Left lung (tissue), 4 donors: ENCODE measurements at regions not wholly inside any gene's neighbourhood (a gene's known extent, or its start where the extent isn't known, plus 50 kb on each side); places are given as distances from the start of the nearest gene placed in this dataset.

Experiments
- ATAC-seq: fragments of 200-7000 bp; cut with Tn5 transposase; one replicate; pipeline ENCODE4 v1.9.1; 2020; ENCODE audit warnings: moderate library complexity
- DNase-seq, 4 donors: peaks; one replicate each; pipeline ENCODE4 v3.0.0-alpha.2; 2013 to 2020
- H3K27ac ChIP-seq, 2 donors: fragments of 200-600 bp; sonication (generic) in 1 of 2; one replicate each; pipeline versions ENCODE4 v1.5.0 to v1.8.0; 2020 to 2021
- H3K27me3 ChIP-seq, 2 donors: fragments of 200-600 bp; sonication (generic) in 1 of 2; one replicate each; pipeline versions ENCODE4 v1.5.0 to v1.8.0; 2020 to 2021
- H3K36me3 ChIP-seq, 2 donors: fragments of 200-600 bp; sonication (generic) in 1 of 2; one replicate each; pipeline versions ENCODE4 v1.5.0 to v1.8.0; 2020 to 2021
- H3K4me1 ChIP-seq, 2 donors: fragments of 200-600 bp; one replicate each; pipeline ENCODE4 v1.8.0; 2021
- H3K4me3 ChIP-seq, 2 donors: fragments of 200-600 bp; sonication (generic) in 1 of 2; one replicate each; pipeline versions ENCODE4 v1.5.0 to v1.8.0; 2020 to 2021; ENCODE audit warnings: mild to moderate bottlenecking in 1 of 2
- H3K9me3 ChIP-seq, 2 donors: fragments of 200-600 bp; sonication (generic) in 1 of 2; one replicate each; pipeline versions ENCODE4 v1.5.0 to v1.8.0; 2020 to 2021
- intact Hi-C, 2 donors: fragments of 100-400 bp; cut with DNase I; formaldehyde crosslinking; loops; one replicate each; pipeline versions ENCODE4 v1.11.2 to v1.14.2; 2022
- TF ChIP-seq, protein P1 (sequence below), 2 donors: fragments of 200-600 bp; sonication (generic) in 1 of 2; IDR thresholded peaks; one replicate each; pipeline versions ENCODE4 v1.5.0 to v1.8.0; 2021; ENCODE audit warnings: antibody characterized with exemption in 2 of 2
- donor health status: DM: no; HTN: yes; CAD: no.
- donor health status: DM: no; HTN: no; CAD: no.

- intact Hi-C loops, result no loop called here
- TF ChIP-seq, protein P1, sequence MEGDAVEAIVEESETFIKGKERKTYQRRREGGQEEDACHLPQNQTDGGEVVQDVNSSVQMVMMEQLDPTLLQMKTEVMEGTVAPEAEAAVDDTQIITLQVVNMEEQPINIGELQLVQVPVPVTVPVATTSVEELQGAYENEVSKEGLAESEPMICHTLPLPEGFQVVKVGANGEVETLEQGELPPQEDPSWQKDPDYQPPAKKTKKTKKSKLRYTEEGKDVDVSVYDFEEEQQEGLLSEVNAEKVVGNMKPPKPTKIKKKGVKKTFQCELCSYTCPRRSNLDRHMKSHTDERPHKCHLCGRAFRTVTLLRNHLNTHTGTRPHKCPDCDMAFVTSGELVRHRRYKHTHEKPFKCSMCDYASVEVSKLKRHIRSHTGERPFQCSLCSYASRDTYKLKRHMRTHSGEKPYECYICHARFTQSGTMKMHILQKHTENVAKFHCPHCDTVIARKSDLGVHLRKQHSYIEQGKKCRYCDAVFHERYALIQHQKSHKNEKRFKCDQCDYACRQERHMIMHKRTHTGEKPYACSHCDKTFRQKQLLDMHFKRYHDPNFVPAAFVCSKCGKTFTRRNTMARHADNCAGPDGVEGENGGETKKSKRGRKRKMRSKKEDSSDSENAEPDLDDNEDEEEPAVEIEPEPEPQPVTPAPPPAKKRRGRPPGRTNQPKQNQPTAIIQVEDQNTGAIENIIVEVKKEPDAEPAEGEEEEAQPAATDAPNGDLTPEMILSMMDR (IDR thresholded peaks at IDR 0.05), result no peak
- Histone ChIP-seq H3K4me3 (no peak overlapping the region), H3K36me3 (no peaks in the 10 kb centered on the region), H3K27me3 (no peaks in the 10 kb centered on the region), H3K4me1 (peaks cover 4 to 18% of the 10 kb centered on the region in 2 donors), H3K9me3 (no peaks in the 10 kb centered on the region), H3K27ac (no peak overlapping the region)
- ATAC-seq (no peak), DNase-seq (no peak)
Measured at GRCh38 chr10:124338276-124338925, 80.3 kb downstream of the OAT start.

DNA sequence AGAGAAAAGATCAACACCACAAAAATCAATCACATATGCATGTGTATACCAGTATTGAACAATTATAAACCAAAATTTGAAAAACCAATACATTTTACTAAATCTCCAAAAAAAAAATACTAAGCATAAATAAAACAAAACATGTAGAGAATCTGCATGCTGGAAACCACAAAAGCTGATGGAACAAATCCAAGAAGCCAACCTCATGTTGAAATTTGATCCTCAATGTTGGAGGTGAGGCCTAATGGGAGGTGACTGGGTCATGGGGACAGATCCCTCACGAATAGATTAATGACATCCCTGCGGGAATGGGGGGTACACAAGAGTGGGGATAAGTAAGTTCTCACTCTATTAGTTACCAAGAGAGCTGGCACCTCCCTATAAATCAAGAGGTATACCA lies 82.5 kb downstream of the OAT start:
- no peaks in the 10 kb centered on the region for H3K9me3 ChIP-seq
- no peaks in the 10 kb centered on the region for H3K36me3 ChIP-seq
- ATAC-seq (no peak), DNase-seq (no peak)
- H3K4me1 ChIP-seq, result peaks cover 4 to 12% of the 10 kb centered on the region in 2 donors
- no peak overlapping the region for H3K27ac ChIP-seq
- H3K27me3 ChIP-seq, result no peaks in the 10 kb centered on the region
- H3K4me3 ChIP-seq, result no peak overlapping the region
- TF ChIP-seq, protein P1 (IDR thresholded peaks at IDR 0.05), result no peak
- intact Hi-C loops, result no loop called here

- no peak for DNase-seq
- TF ChIP-seq, protein P1 (IDR thresholded peaks at IDR 0.05), result no peak
- no peak for ATAC-seq
- Histone ChIP-seq H3K27me3 (no peaks in the 10 kb centered on the region), H3K4me1 (no peaks in the 10 kb centered on the region), H3K9me3 (no peaks in the 10 kb centered on the region), H3K36me3 (no peaks in the 10 kb centered on the region), H3K27ac (no peak overlapping the region), H3K4me3 (no peak overlapping the region)
- intact Hi-C loops, result no loop called here
Measured at GRCh38 chr10:124333931-124334330, 84.8 kb downstream of the OAT start.

DNA sequence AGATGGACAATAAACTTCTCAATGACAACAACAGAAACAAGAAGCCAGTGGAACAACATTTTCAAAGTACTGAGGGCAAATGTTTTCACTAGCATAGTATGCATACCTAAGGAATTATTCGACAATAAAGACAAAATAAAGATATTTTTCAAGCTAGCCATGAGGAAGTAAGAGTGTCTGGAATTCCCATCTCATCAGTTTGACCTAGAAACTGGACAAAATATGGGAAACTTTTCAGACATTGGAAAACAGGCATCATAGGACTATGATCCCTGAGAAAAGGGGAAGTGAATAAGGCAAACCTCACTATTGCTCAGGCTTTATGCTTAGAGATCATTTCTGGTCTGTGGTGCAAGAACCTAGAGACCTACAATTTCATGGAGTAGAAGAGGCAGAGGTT lies 86.3 kb downstream of the OAT start:
- Histone ChIP-seq H3K36me3 (no peaks in the 10 kb centered on the region), H3K9me3 (no peaks in the 10 kb centered on the region), H3K27me3 (no peaks in the 10 kb centered on the region), H3K4me3 (no peak overlapping the region), H3K4me1 (no peaks in the 10 kb centered on the region), H3K27ac (no peak overlapping the region)
- DNase-seq (no peak), ATAC-seq (no peak)
- TF ChIP-seq, protein P1 (IDR thresholded peaks at IDR 0.05), result no peak
- intact Hi-C loops, result no loop called here

- Histone ChIP-seq H3K36me3 (no peaks in the 10 kb centered on the region), H3K4me1 (no peaks in the 10 kb centered on the region), H3K9me3 (no peaks in the 10 kb centered on the region), H3K27ac (no peak overlapping the region), H3K27me3 (peaks cover 0 to under 1% of the 10 kb centered on the region in 2 donors), H3K4me3 (no peak overlapping the region)
- TF ChIP-seq, protein P1 (IDR thresholded peaks at IDR 0.05), result no peak
- intact Hi-C loops, result no loop called here
- DNase-seq, result no peak
- ATAC-seq, result no peak
Measured at GRCh38 chr10:124329941-124330340, 88.8 kb downstream of the OAT start.
